ENCODE measurements at regions not wholly inside any gene's neighbourhood (a gene's known extent, or its start where the extent isn't known, plus 50 kb on each side); places are given as distances from the start of the nearest gene placed in this dataset.

DNA sequence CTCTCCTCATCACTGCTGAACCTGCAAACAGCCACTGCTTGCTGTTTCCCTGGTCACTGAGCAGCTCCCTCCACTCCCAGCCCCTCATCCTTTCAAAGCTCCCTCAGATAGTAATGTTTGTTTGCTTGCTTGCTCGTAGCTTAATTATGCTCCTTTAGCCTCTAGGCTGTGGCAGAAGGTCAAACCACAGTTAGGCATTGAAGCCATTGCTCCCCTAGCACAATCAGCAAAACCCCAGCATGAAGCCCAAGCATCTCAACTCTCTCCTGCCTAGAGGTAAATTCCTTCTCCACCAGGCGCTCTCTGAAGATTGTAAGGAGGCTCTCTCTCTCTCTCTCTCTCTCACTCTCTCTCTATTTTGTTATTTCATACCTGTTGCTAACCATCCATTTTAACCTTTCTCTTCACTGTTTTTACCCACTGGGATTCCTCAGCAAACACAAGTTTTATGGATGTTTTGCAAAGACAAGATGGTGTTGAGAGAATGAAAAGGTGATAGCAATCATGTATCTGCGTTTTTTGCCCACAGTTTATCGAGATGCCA is 135.9 kb upstream of the HNRNPA3 start:
- DNase-seq = peak; percentile 90
- H3K9ac ChIP-seq (ENCODE audit: low read length) = no peak overlapping the region
- no peaks in the 10 kb centered on the region for H3K4me1 ChIP-seq (ENCODE audit: control insufficient read depth, low read depth, low read length)
- no peak overlapping the region for H3K18ac ChIP-seq (ENCODE audit: low read length)
- H3K4me3 ChIP-seq (ENCODE audit: low read length) = no peak overlapping the region
- H2BK5ac ChIP-seq (ENCODE audit: low read length) = no peak overlapping the region
- no peaks in the 10 kb centered on the region for H3K36me3 ChIP-seq (ENCODE audit: control insufficient read depth, insufficient read depth, low read length)
- no peaks in the 10 kb centered on the region for H3K27me3 ChIP-seq (ENCODE audit: insufficient read depth, low read length, poor library complexity)
- WGBS (ENCODE audit: extremely low coverage, insufficient coverage, low lambda C conversion rate) = no CpG with 5 or more reads among the region's 4 CpGs
- no peak overlapping the region for H2AK5ac ChIP-seq (ENCODE audit: low read length)
- no peaks in the 10 kb centered on the region for H3K79me2 ChIP-seq (ENCODE audit: control insufficient read depth, insufficient read depth, low read length)
- H3K27ac ChIP-seq (ENCODE audit: low read depth, low read length) = no peak overlapping the region
- no peak overlapping the region for H2BK15ac ChIP-seq (replicated peaks; ENCODE audit: low read depth)
- no peak overlapping the region for H2BK120ac ChIP-seq (ENCODE audit: low read depth, low read length)
- H3K23ac ChIP-seq (ENCODE audit: low read length) = no peak overlapping the region
- no peak overlapping the region for H3K4ac ChIP-seq (ENCODE audit: low read depth, low read length)
- no peak overlapping the region for H4K8ac ChIP-seq (ENCODE audit: low read depth, low read length)
- no peaks in the 10 kb centered on the region for H3K79me1 ChIP-seq (ENCODE audit: low read length)
- no peak overlapping the region for H4K5ac ChIP-seq (ENCODE audit: low read length)
- no peak overlapping the region for H3K56ac ChIP-seq (ENCODE audit: low read length)
- H3K4me2 ChIP-seq (ENCODE audit: low read length) = no peak overlapping the region

- Histone ChIP-seq H3K4me2 (ENCODE audit: low read length) (no peak overlapping the region), H3K36me3 (ENCODE audit: control insufficient read depth, insufficient read depth, low read length) (no peaks in the 10 kb centered on the region), H2BK5ac (ENCODE audit: low read length) (no peak overlapping the region), H3K4ac (ENCODE audit: low read depth, low read length) (no peak overlapping the region), H3K23ac (ENCODE audit: low read length) (no peak overlapping the region), H2AK5ac (ENCODE audit: low read length) (no peak overlapping the region), H3K79me1 (ENCODE audit: low read length) (no peaks in the 10 kb centered on the region), H2BK120ac (ENCODE audit: low read depth, low read length) (no peak overlapping the region), H3K18ac (ENCODE audit: low read length) (no peak overlapping the region), H3K4me3 (ENCODE audit: low read length) (no peak overlapping the region), H4K8ac (ENCODE audit: low read depth, low read length) (no peak overlapping the region), H3K4me1 (ENCODE audit: control insufficient read depth, low read depth, low read length) (no peaks in the 10 kb centered on the region), H4K5ac (ENCODE audit: low read length) (no peak overlapping the region), H3K79me2 (ENCODE audit: control insufficient read depth, insufficient read depth, low read length) (no peaks in the 10 kb centered on the region), H3K56ac (ENCODE audit: low read length) (no peak overlapping the region), H3K27me3 (ENCODE audit: insufficient read depth, low read length, poor library complexity) (no peaks in the 10 kb centered on the region), H3K9ac (ENCODE audit: low read length) (no peak overlapping the region), H2BK15ac (replicated peaks; ENCODE audit: low read depth) (no peak overlapping the region), H3K27ac (ENCODE audit: low read depth, low read length) (no peak overlapping the region)
- WGBS (ENCODE audit: extremely low coverage, insufficient coverage, low lambda C conversion rate) = no CpG with 5 or more reads among the region's 2 CpGs
- no peak for DNase-seq
These were observed 134.8 kb upstream of the HNRNPA3 start for GRCh38 chr2:177077778-177078177.

DNA sequence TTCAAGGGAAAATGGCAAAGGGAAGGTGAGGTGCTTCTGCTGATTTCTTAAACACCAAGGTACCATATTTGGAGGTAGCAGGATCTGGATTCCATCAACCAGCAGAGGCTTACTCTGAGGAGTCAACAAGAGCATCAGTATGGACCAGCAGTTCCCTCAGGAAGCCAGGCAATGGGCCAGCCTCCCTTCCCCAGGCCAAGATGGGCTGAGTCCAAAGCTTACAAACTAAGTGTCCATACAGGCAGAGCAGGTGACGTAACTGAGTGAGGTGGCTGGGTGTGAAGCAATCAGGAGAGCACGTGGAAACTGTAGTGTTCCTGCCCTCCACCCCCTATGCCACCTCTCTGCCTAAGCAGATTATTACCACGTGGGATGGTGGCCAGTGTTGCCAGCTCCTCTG is 134.2 kb upstream of the HNRNPA3 start:
- Histone ChIP-seq H3K79me1 (ENCODE audit: low read length) (no peaks in the 10 kb centered on the region), H2BK15ac (replicated peaks; ENCODE audit: low read depth) (no peak overlapping the region)

DNA sequence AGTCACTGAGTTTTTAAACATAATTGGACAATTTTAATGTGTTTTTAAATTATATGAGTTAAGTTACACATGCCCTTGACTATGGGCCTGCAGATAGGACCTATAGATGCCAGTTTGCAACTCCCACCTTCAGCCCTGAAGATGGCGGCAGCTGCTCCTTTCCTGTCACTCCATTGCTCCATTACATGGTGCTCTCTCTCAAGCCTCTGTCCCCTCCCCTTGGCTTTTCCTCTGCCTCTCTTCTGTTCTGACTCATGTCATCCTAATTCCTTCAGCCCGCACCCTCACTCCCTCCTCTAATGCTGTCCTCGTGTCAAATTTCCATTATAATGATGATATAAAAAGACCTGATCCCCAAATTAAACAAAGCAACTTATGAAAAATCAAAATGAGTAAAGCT is 133.7 kb upstream of the HNRNPA3 start:
- Histone ChIP-seq H3K79me2 (ENCODE audit: control insufficient read depth, insufficient read depth, low read length) (no peaks in the 10 kb centered on the region), H2BK15ac (replicated peaks; ENCODE audit: low read depth) (no peak overlapping the region), H3K56ac (ENCODE audit: low read length) (no peak overlapping the region), H3K9ac (ENCODE audit: low read length) (no peak overlapping the region), H3K18ac (ENCODE audit: low read length) (no peak overlapping the region), H3K4ac (ENCODE audit: low read depth, low read length) (no peak overlapping the region), H2AK5ac (ENCODE audit: low read length) (no peak overlapping the region), H3K36me3 (ENCODE audit: control insufficient read depth, insufficient read depth, low read length) (no peaks in the 10 kb centered on the region), H4K8ac (ENCODE audit: low read depth, low read length) (no peak overlapping the region), H3K27me3 (ENCODE audit: insufficient read depth, low read length, poor library complexity) (no peaks in the 10 kb centered on the region), H2BK5ac (ENCODE audit: low read length) (no peak overlapping the region), H3K23ac (ENCODE audit: low read length) (no peak overlapping the region), H3K4me1 (ENCODE audit: control insufficient read depth, low read depth, low read length) (no peaks in the 10 kb centered on the region), H2BK120ac (ENCODE audit: low read depth, low read length) (no peak overlapping the region), H3K79me1 (ENCODE audit: low read length) (no peaks in the 10 kb centered on the region), H4K5ac (ENCODE audit: low read length) (no peak overlapping the region), H3K4me3 (ENCODE audit: low read length) (no peak overlapping the region), H3K4me2 (ENCODE audit: low read length) (no peak overlapping the region), H3K27ac (ENCODE audit: low read depth, low read length) (no peak overlapping the region)
- peak; percentile 11 for DNase-seq
- no CpG with 5 or more reads among the region's 3 CpGs for WGBS (ENCODE audit: extremely low coverage, insufficient coverage, low lambda C conversion rate)

More for the DNA sequence above, 134.2 kb upstream of the HNRNPA3 start:
- Histone ChIP-seq H3K4me2 (ENCODE audit: low read length) (no peak overlapping the region), H2BK5ac (ENCODE audit: low read length) (no peak overlapping the region), H3K36me3 (ENCODE audit: control insufficient read depth, insufficient read depth, low read length) (no peaks in the 10 kb centered on the region), H2BK120ac (ENCODE audit: low read depth, low read length) (no peak overlapping the region), H3K56ac (ENCODE audit: low read length) (no peak overlapping the region), H4K5ac (ENCODE audit: low read length) (no peak overlapping the region), H3K23ac (ENCODE audit: low read length) (no peak overlapping the region), H2AK5ac (ENCODE audit: low read length) (no peak overlapping the region), H3K4ac (ENCODE audit: low read depth, low read length) (no peak overlapping the region), H4K8ac (ENCODE audit: low read depth, low read length) (no peak overlapping the region), H3K4me1 (ENCODE audit: control insufficient read depth, low read depth, low read length) (no peaks in the 10 kb centered on the region), H3K79me2 (ENCODE audit: control insufficient read depth, insufficient read depth, low read length) (no peaks in the 10 kb centered on the region), H3K9ac (ENCODE audit: low read length) (no peak overlapping the region), H3K27me3 (ENCODE audit: insufficient read depth, low read length, poor library complexity) (no peaks in the 10 kb centered on the region), H3K18ac (ENCODE audit: low read length) (no peak overlapping the region), H3K27ac (ENCODE audit: low read depth, low read length) (no peak overlapping the region), H3K4me3 (ENCODE audit: low read length) (no peak overlapping the region)
- no peak for DNase-seq
- no CpG with 5 or more reads among the region's 3 CpGs for WGBS (ENCODE audit: extremely low coverage, insufficient coverage, low lambda C conversion rate)

GRCh38 chr2:177080746-177081284 is 131.8 kb upstream of the HNRNPA3 start:
- DNase-seq = peak; percentile 45
- Histone ChIP-seq H3K4ac (ENCODE audit: low read depth, low read length) (no peak overlapping the region), H3K56ac (ENCODE audit: low read length) (no peak overlapping the region), H2BK5ac (ENCODE audit: low read length) (no peak overlapping the region), H3K23ac (ENCODE audit: low read length) (no peak overlapping the region), H3K79me1 (ENCODE audit: low read length) (no peaks in the 10 kb centered on the region), H4K8ac (ENCODE audit: low read depth, low read length) (no peak overlapping the region), H3K79me2 (ENCODE audit: control insufficient read depth, insufficient read depth, low read length) (no peaks in the 10 kb centered on the region), H3K4me3 (ENCODE audit: low read length) (no peak overlapping the region), H4K5ac (ENCODE audit: low read length) (no peak overlapping the region), H3K27ac (ENCODE audit: low read depth, low read length) (no peak overlapping the region), H2BK120ac (ENCODE audit: low read depth, low read length) (no peak overlapping the region), H3K36me3 (ENCODE audit: control insufficient read depth, insufficient read depth, low read length) (no peaks in the 10 kb centered on the region), H3K4me1 (ENCODE audit: control insufficient read depth, low read depth, low read length) (no peaks in the 10 kb centered on the region), H2AK5ac (ENCODE audit: low read length) (no peak overlapping the region), H2BK15ac (replicated peaks; ENCODE audit: low read depth) (no peak overlapping the region), H3K18ac (ENCODE audit: low read length) (no peak overlapping the region), H3K9ac (ENCODE audit: low read length) (no peak overlapping the region), H3K4me2 (ENCODE audit: low read length) (no peak overlapping the region), H3K27me3 (ENCODE audit: insufficient read depth, low read length, poor library complexity) (no peaks in the 10 kb centered on the region)
- WGBS (ENCODE audit: extremely low coverage, insufficient coverage, low lambda C conversion rate) = no CpG with 5 or more reads among the region's 3 CpGs

DNA sequence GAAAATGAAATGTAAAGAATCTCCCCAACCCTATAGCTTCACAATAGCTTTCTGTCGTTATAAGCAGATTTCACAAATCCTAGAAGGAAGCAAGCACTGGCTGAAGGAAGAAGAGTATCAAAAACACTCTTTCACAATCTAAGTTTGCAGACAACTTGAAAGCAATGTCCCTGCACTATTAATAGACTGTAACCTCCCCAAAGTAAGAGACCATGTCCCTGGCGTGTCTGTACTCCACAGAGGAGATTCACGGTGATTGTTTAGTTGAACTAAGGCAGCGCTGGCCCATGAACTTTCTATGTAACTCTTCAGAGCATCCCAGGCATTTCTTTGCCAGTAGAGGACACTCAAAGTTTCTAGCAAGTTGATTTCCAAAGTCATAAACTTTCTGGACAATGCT is 128.0 kb upstream of the HNRNPA3 start:
- no peak overlapping the region for H3K4me2 ChIP-seq (ENCODE audit: low read length)
- H4K5ac ChIP-seq (ENCODE audit: low read length) = no peak overlapping the region
- H3K18ac ChIP-seq (ENCODE audit: low read length) = no peak overlapping the region
- H4K8ac ChIP-seq (ENCODE audit: low read depth, low read length) = no peak overlapping the region
- no peak overlapping the region for H2AK5ac ChIP-seq (ENCODE audit: low read length)
- H3K4me3 ChIP-seq (ENCODE audit: low read length) = no peak overlapping the region
- H2BK120ac ChIP-seq (ENCODE audit: low read depth, low read length) = no peak overlapping the region
- no peak overlapping the region for H3K23ac ChIP-seq (ENCODE audit: low read length)
- H3K79me2 ChIP-seq (ENCODE audit: control insufficient read depth, insufficient read depth, low read length) = no peaks in the 10 kb centered on the region
- no CpG with 5 or more reads among the region's 4 CpGs for WGBS (ENCODE audit: extremely low coverage, insufficient coverage, low lambda C conversion rate)
- H2BK15ac ChIP-seq (replicated peaks; ENCODE audit: low read depth) = no peak overlapping the region
- H2BK5ac ChIP-seq (ENCODE audit: low read length) = no peak overlapping the region
- H3K27ac ChIP-seq (ENCODE audit: low read depth, low read length) = no peak overlapping the region
- H3K79me1 ChIP-seq (ENCODE audit: low read length) = no peaks in the 10 kb centered on the region
- no peaks in the 10 kb centered on the region for H3K4me1 ChIP-seq (ENCODE audit: control insufficient read depth, low read depth, low read length)
- H3K56ac ChIP-seq (ENCODE audit: low read length) = no peak overlapping the region
- H3K9ac ChIP-seq (ENCODE audit: low read length) = no peak overlapping the region
- H3K27me3 ChIP-seq (ENCODE audit: insufficient read depth, low read length, poor library complexity) = no peaks in the 10 kb centered on the region
- no peak for DNase-seq
- H3K4ac ChIP-seq (ENCODE audit: low read depth, low read length) = no peak overlapping the region
- no peaks in the 10 kb centered on the region for H3K36me3 ChIP-seq (ENCODE audit: control insufficient read depth, insufficient read depth, low read length)
